GM23338 (cell line): ENCODE measurements at regions not wholly inside any gene's neighbourhood (a gene's known extent, or its start where the extent isn't known, plus 50 kb on each side); places are given as distances from the start of the nearest gene placed in this dataset.

Experiments
- ATAC-seq: fragments of 200-7000 bp; cut with Tn5 transposase; 3 replicates; pipeline ENCODE4 v1.9.1; 2020
- DNase-seq: peaks from one replicate; pipeline ENCODE4 v3.0.0-alpha.2; 2015; ENCODE audit warnings: low spot score
- H2AFZ ChIP-seq: fragments of 200-600 bp; sonication (generic); 2 replicates; pipeline ENCODE4 v1.8.0; 2016; ENCODE audit warnings: antibody characterized with exemption, mild to moderate bottlenecking, moderate library complexity
- H3F3A ChIP-seq: fragments of 200-600 bp; sonication (generic); replicated peaks from 2 replicates; pipeline ENCODE4 v1.8.0; 2017; ENCODE audit warnings: antibody characterized with exemption, mixed run types, low read depth
- H3K27ac ChIP-seq: fragments of 200-600 bp; sonication (generic); 2 replicates; pipeline ENCODE4 v1.6.1; 2016; ENCODE audit warnings: low read depth
- H3K27me3 ChIP-seq: fragments of 200-600 bp; sonication (generic); 2 replicates; pipeline ENCODE4 v1.8.0; 2016; ENCODE audit warnings: mild to moderate bottlenecking, mixed run types, moderate library complexity; ENCODE audit not compliant: insufficient read depth
- H3K36me3 ChIP-seq: fragments of 200-600 bp; sonication (generic); 2 replicates; pipeline ENCODE4 v1.8.0; 2016; ENCODE audit warnings: mild to moderate bottlenecking; ENCODE audit not compliant: insufficient read depth
- H3K4me1 ChIP-seq: fragments of 200-600 bp; sonication (generic); 2 replicates; pipeline ENCODE4 v1.8.0; 2016; ENCODE audit warnings: mild to moderate bottlenecking, moderate library complexity; ENCODE audit not compliant: insufficient read depth
- H3K4me2 ChIP-seq: fragments of 200-600 bp; sonication (generic); 2 replicates; pipeline ENCODE4 v1.7.1; 2017; ENCODE audit warnings: mixed run types
- H3K4me3 ChIP-seq: fragments of 200-600 bp; sonication (generic); 2 replicates; pipeline ENCODE4 v1.6.1; 2016; ENCODE audit warnings: mixed run types
- H3K79me2 ChIP-seq: fragments of 200-600 bp; sonication (generic); replicated peaks from 2 replicates; pipeline ENCODE4 v1.8.0; 2017; ENCODE audit warnings: mild to moderate bottlenecking; ENCODE audit not compliant: insufficient read depth
- H3K9me2 ChIP-seq: fragments of 200-600 bp; sonication (generic); 2 replicates; pipeline ENCODE4 v1.8.0; 2017; ENCODE audit not compliant: insufficient read depth
- H4K20me1 ChIP-seq: fragments of 200-600 bp; sonication (generic); replicated peaks from 2 replicates; pipeline ENCODE4 v1.8.0; 2017; ENCODE audit warnings: mild to moderate bottlenecking; ENCODE audit not compliant: insufficient read depth
- H3K27ac Mint-ChIP-seq: 2 replicates; pipeline ENCODE4 v1.8.0; 2020; ENCODE audit warnings: inconsistent platforms, mild to moderate bottlenecking, moderate library complexity, mixed read lengths
- H3K27me3 Mint-ChIP-seq: 3 replicates; pipeline ENCODE4 v1.8.0; 2022; ENCODE audit warnings: low read depth, mild to moderate bottlenecking, moderate library complexity, mixed read lengths, inconsistent platforms; ENCODE audit not compliant: insufficient read depth, poor library complexity
- H3K36me3 Mint-ChIP-seq: 3 replicates; pipeline ENCODE4 v1.8.0; 2021; ENCODE audit warnings: low read depth, mild to moderate bottlenecking, inconsistent platforms, moderate library complexity, mixed read lengths
- H3K4me1 Mint-ChIP-seq: 3 replicates; pipeline ENCODE4 v1.8.0; 2020; ENCODE audit warnings: mild to moderate bottlenecking, inconsistent platforms, mixed read lengths
- H3K4me3 Mint-ChIP-seq: 3 replicates; pipeline ENCODE4 v1.8.0; 2021; ENCODE audit warnings: moderate library complexity, mild to moderate bottlenecking, inconsistent platforms, mixed read lengths
- H3K9me3 Mint-ChIP-seq: 3 replicates; pipeline ENCODE4 v1.8.0; 2020; ENCODE audit warnings: moderate library complexity, mild to moderate bottlenecking, inconsistent platforms, mixed read lengths
- CREB1 ChIP-seq: fragments of 250-450 bp; sonication (Bioruptor Pico); IDR thresholded peaks from 2 replicates; pipeline ENCODE4 v1.5.0; 2020; ENCODE audit warnings: low read depth, mild to moderate bottlenecking, moderate library complexity
- CTCF ChIP-seq, 2 experiments: fragments of 200-600 bp in 1 of 2; sonication (generic) in 1 of 2; conservative IDR thresholded peaks; 2 replicates each; pipeline versions ENCODE4 v1.5.1 to v1.6.1; 2016 to 2017; ENCODE audit warnings: antibody characterized with exemption in 2 of 2, low read depth in 2 of 2, mild to moderate bottlenecking in 2 of 2, moderate library complexity in 1 of 2
- ETS1 ChIP-seq: IDR thresholded peaks from 2 replicates; pipeline ENCODE4 v1.6.1; 2016; ENCODE audit warnings: antibody characterized with exemption
- EZH2 ChIP-seq: fragments of 200-600 bp; sonication (generic); IDR thresholded peaks from one replicate; pipeline ENCODE4 v1.8.0; 2017; ENCODE audit warnings: antibody characterized with exemption, mild to moderate bottlenecking, low read depth; ENCODE audit not compliant: unreplicated experiment
- EZH2phosphoT487 ChIP-seq: fragments of 200-600 bp; sonication (generic); IDR thresholded peaks from one replicate; pipeline ENCODE4 v1.8.1; 2018; ENCODE audit warnings: antibody characterized with exemption; ENCODE audit not compliant: unreplicated experiment
- JUNB ChIP-seq: IDR thresholded peaks from one replicate; pipeline ENCODE4 v1.6.1; 2016; ENCODE audit warnings: antibody characterized with exemption; ENCODE audit not compliant: unreplicated experiment
- NANOG ChIP-seq: IDR thresholded peaks from 2 replicates; pipeline ENCODE4 v1.6.1; 2016; ENCODE audit warnings: antibody characterized with exemption, borderline replicate concordance
- POLR2AphosphoS5 ChIP-seq: IDR thresholded peaks from 2 replicates; pipeline ENCODE4 v1.6.1; 2016; ENCODE audit warnings: antibody characterized with exemption, low read depth
- REST ChIP-seq: IDR thresholded peaks from one replicate; pipeline ENCODE4 v1.6.1; 2018; ENCODE audit warnings: antibody characterized with exemption; ENCODE audit not compliant: unreplicated experiment
- STAT1 ChIP-seq: IDR thresholded peaks from one replicate; pipeline ENCODE4 v1.6.1; 2016; ENCODE audit warnings: antibody characterized with exemption; ENCODE audit not compliant: unreplicated experiment
- ZNF114 ChIP-seq: fragments of 250-450 bp; sonication (Bioruptor Pico); IDR thresholded peaks from 2 replicates; pipeline ENCODE4 v1.5.0; 2020; ENCODE audit warnings: mild to moderate bottlenecking, moderate library complexity
- ZNF331 ChIP-seq: fragments of 250-450 bp; sonication (Bioruptor Pico); IDR thresholded peaks from 2 replicates; pipeline ENCODE4 v1.5.0; 2020; ENCODE audit warnings: low read depth, mild to moderate bottlenecking, moderate library complexity
- ZNF462 ChIP-seq: fragments of 250-450 bp; sonication (Bioruptor Pico); IDR thresholded peaks from 2 replicates; pipeline ENCODE4 v1.5.0; 2020; ENCODE audit warnings: mild to moderate bottlenecking, moderate library complexity

GRCh38 chr2:175446201-175446600, 264.7 kb upstream of the ATP5MC3 start:
- Histone ChIP-seq H3F3A (no peaks in the 10 kb centered on the region), H3K36me3 (no peaks in the 10 kb centered on the region), H3K9me2 (no peaks in the 10 kb centered on the region), H3K27ac (no peak overlapping the region), H3K27me3 (no peaks in the 10 kb centered on the region), H3K4me1 (peaks cover 7% of the 10 kb centered on the region), H4K20me1 (no peaks in the 10 kb centered on the region), H3K4me2 (no peak overlapping the region), H2AFZ (no peak overlapping the region; the same call in 1 of the 2 replicates), H3K79me2 (no peaks in the 10 kb centered on the region), H3K4me3 (no peak overlapping the region)
- TF ChIP-seq EZH2phosphoT487 (no peak), NANOG (no peak), JUNB (no peak), CREB1 (CRISPR knock-in tag) (no peak), REST (no peak), CTCF (conservative IDR thresholded peaks at IDR 0.05; ENCODE audit: low read depth in 2 of 2) (no peak), ETS1 (no peak), ZNF462 (no peak), POLR2AphosphoS5 (no peak), EZH2 (no peak), ZNF114 (CRISPR knock-in tag) (no peak), ZNF331 (CRISPR knock-in tag) (no peak), STAT1 (no peak)
- H3K27me3 Mint-ChIP-seq: peaks cover 6% of the 10 kb centered on the region
- H3K27ac Mint-ChIP-seq: no peak overlapping the region
- DNase-seq (no peak), ATAC-seq (no peak)
- no peaks in the 10 kb centered on the region for H3K36me3 Mint-ChIP-seq
- H3K9me3 Mint-ChIP-seq: no peaks in the 10 kb centered on the region
- H3K4me1 Mint-ChIP-seq: peaks cover 17% of the 10 kb centered on the region
- no peak overlapping the region for H3K4me3 Mint-ChIP-seq
